CD4-positive, alpha-beta T cell treated with Interferon alpha-2 for 1 hour (primary cell): ENCODE measurements at regions not wholly inside any gene's neighbourhood (a gene's known extent, or its start where the extent isn't known, plus 50 kb on each side); places are given as distances from the start of the nearest gene placed in this dataset.
"Not testable (repeated sequence)": the region's sequence is repeated elsewhere in the genome, so short reads cannot be mapped to it uniquely, and the experiment has no call there.

Source experiments
- DNase-seq, 2 donors: peaks; one replicate each; pipeline ENCODE4 v3.0.0-alpha.2; 2020 to 2022

GRCh38 chr5:29213475-29213874 lies 1980.0 kb upstream of the CDH6 start:
- no peak for DNase-seq

GRCh38 chr5:29208024-29208423 lies 1985.5 kb upstream of the CDH6 start:
- no peak for DNase-seq

- DNase-seq = no peak
Observed at GRCh38 chr5:29203049-29203448, 1990.4 kb upstream of the CDH6 start.

- no peak for DNase-seq
Observed at GRCh38 chr5:29197631-29198454, 1995.6 kb upstream of the CDH6 start.

GRCh38 chr5:29193972-29194371 lies 1999.5 kb upstream of the CDH6 start:
- no peak for DNase-seq

- not testable (repeated sequence) for DNase-seq
Observed at GRCh38 chr5:29191269-29192048, 2002.0 kb upstream of the CDH6 start.

GRCh38 chr5:29190398-29190797 lies 2003.1 kb upstream of the CDH6 start:
- not testable (repeated sequence) for DNase-seq

- not testable (repeated sequence) for DNase-seq
Observed at GRCh38 chr5:29186380-29186779, 2007.1 kb upstream of the CDH6 start.

GRCh38 chr5:29185558-29185957 lies 2007.9 kb upstream of the CDH6 start:
- DNase-seq = no peak

GRCh38 chr5:29175774-29176173 lies 2017.7 kb upstream of the CDH6 start:
- no peak for DNase-seq

- DNase-seq = no peak
Observed at GRCh38 chr5:29170599-29170998, 2022.9 kb upstream of the CDH6 start.

- no peak for DNase-seq
Observed at GRCh38 chr5:29169886-29170285, 2023.6 kb upstream of the CDH6 start.

GRCh38 chr5:29162297-29162696 lies 2031.2 kb upstream of the CDH6 start:
- DNase-seq = no peak

GRCh38 chr5:29161399-29162291 lies 2031.8 kb upstream of the CDH6 start:
- no peak for DNase-seq

GRCh38 chr5:29157975-29158374 lies 2035.5 kb upstream of the CDH6 start:
- no peak for DNase-seq

GRCh38 chr5:29150840-29151239 lies 2042.6 kb upstream of the CDH6 start:
- no peak for DNase-seq

- no peak for DNase-seq
Observed at GRCh38 chr5:29148581-29148980, 2044.9 kb upstream of the CDH6 start.

- DNase-seq = no peak
Observed at GRCh38 chr5:29148073-29148472, 2045.4 kb upstream of the CDH6 start.

GRCh38 chr5:29143266-29143665 lies 2050.2 kb upstream of the CDH6 start:
- no peak for DNase-seq

- DNase-seq = no peak
Observed at GRCh38 chr5:29134418-29134817, 2059.1 kb upstream of the CDH6 start.

GRCh38 chr5:29131285-29131684 lies 2062.2 kb upstream of the CDH6 start:
- DNase-seq = no peak

GRCh38 chr5:29130786-29131185 lies 2062.7 kb upstream of the CDH6 start:
- DNase-seq = no peak

GRCh38 chr5:29127524-29128156 lies 2065.8 kb upstream of the CDH6 start:
- DNase-seq = not testable (repeated sequence)
